ENCODE measurements at regions not wholly inside any gene's neighbourhood (a gene's known extent, or its start where the extent isn't known, plus 50 kb on each side); places are given as distances from the start of the nearest gene placed in this dataset.

DNA sequence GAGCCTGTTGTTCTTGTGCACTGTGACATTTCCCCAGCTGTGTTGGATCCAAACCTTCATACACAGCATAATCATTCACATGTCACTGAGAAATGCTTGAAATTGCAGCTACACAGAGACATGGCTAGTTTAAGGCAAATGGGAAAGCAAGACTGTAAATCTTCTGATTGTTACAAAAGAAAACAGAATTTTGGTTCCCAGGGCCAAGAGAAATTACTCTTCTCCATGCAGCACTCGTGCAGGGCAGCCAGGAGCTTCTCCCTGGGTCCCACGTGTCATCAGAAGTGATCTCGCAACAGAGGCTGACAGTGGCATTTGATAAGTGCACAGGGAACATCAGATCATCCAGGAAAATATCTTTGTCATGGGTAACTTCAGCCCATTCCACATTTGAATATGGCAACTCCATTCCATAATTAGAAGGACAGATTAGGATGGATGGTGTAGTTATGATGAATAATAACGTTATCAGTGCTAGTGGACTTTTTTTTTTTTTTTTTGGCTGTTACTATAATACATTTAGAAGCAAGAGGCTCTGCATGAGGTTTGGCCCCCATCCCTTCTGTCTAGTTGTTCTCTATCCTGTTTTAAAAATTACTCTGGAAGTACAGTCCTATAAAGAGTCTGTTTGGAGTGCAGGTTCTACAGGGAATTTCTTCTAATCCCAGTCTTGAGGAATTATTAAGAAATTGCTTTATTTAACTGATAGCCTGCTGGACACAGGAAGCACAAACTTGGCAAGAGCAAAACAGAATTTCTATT lies 571.0 kb upstream of the NOX3 start:
- peaks cover 0 to 38% (median 15%) of the 10 kb centered on the region in 12 donors for H3K9me3 ChIP-seq
- no peaks in the 10 kb centered on the region for H3K27me3 ChIP-seq
- TF ChIP-seq, protein P1, sequence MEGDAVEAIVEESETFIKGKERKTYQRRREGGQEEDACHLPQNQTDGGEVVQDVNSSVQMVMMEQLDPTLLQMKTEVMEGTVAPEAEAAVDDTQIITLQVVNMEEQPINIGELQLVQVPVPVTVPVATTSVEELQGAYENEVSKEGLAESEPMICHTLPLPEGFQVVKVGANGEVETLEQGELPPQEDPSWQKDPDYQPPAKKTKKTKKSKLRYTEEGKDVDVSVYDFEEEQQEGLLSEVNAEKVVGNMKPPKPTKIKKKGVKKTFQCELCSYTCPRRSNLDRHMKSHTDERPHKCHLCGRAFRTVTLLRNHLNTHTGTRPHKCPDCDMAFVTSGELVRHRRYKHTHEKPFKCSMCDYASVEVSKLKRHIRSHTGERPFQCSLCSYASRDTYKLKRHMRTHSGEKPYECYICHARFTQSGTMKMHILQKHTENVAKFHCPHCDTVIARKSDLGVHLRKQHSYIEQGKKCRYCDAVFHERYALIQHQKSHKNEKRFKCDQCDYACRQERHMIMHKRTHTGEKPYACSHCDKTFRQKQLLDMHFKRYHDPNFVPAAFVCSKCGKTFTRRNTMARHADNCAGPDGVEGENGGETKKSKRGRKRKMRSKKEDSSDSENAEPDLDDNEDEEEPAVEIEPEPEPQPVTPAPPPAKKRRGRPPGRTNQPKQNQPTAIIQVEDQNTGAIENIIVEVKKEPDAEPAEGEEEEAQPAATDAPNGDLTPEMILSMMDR (IDR thresholded peaks at IDR 0.05) = no peak
- no peak for TF ChIP-seq POLR2A (IDR thresholded peaks at IDR 0.05)
- WGBS, 4 donors = 37 to 60% (median 48%) methylated on average over 4 of the region's 4 CpGs
- ATAC-seq (no peak), DNase-seq (no peak)
- no peak overlapping the region for H3K4me3 ChIP-seq
- no peaks in the 10 kb centered on the region for H3K36me3 ChIP-seq
- intact Hi-C loops (cut with DNase I) = no loop called here
- peaks cover 0 to 3% (median 0%) of the 10 kb centered on the region in 12 donors for H3K4me1 ChIP-seq
- H3K27ac ChIP-seq = no peak overlapping the region

DNA sequence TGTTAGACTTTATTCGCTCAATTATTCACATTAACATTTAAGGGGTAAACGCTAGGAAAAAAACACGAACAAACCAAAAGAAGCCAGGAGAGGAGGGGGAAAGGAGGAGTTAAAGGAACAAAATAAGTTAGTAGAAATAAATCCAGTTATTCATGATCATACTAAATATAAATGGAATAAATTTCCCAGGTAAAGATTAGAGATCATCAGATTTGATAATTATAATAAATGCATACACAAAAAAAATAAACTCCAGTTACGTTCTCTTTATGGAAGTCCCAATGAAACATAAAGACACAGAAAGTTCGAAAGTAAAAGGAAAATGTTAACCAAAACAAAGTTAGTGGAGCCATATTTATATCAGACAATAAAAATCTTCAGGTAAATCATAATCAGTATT lies 568.7 kb upstream of the NOX3 start:
- 91 to 93% (median 93%) methylated on average over 5 of the region's 5 CpGs for WGBS, 4 donors

DNA sequence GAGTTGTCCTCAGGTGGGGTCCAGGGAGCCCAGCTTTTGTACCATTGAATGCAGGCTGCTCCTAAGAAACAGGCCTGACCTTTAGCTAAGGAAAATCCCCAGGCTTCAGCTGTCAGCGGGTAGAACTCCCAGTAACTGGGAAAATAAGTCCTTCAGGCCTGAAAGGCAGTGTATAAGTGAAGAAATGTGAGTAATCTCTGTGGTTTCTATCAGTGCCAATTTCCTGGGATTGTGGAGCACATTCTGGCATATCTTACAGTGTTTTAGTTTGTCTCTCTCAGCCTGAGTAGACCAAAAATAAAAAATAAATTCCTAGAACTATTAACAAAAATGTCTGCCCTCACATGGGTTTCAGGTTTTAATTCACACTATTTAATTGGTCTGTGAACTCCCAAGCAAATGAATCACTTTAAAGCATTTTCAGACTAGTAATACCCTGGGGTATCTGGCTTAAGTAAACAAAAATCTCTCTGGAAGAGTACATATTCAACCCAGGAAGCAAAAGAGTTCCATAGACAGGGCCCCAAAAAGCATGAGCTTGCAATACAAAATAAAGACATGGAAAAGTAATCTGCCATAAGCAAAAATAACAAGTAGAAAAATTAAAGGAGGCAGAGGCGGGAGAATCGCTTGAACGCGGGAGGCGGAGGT lies 566.2 kb upstream of the NOX3 start:
- H3K27ac ChIP-seq = peak overlapping the region in 3 of 12 donors; percentile 2 to 32 (median 9)
- H3K9me3 ChIP-seq = peaks cover 0 to 38% (median 15%) of the 10 kb centered on the region in 12 donors
- no peak for DNase-seq
- no peaks in the 10 kb centered on the region for H3K36me3 ChIP-seq
- TF ChIP-seq, protein P1 (IDR thresholded peaks at IDR 0.05) = no peak
- TF ChIP-seq POLR2A (IDR thresholded peaks at IDR 0.05) = no peak
- peaks cover 0 to 12% (median 0%) of the 10 kb centered on the region in 12 donors for H3K4me1 ChIP-seq
- peak; percentile 20 to 57 (median 42) for ATAC-seq
- H3K27me3 ChIP-seq = no peaks in the 10 kb centered on the region
- intact Hi-C loops (cut with DNase I) = no loop called here
- 64 to 86% (median 76%) methylated on average over 6 of the region's 6 CpGs for WGBS, 4 donors
- no peak overlapping the region for H3K4me3 ChIP-seq

More for the DNA sequence above, 568.7 kb upstream of the NOX3 start:
- Histone ChIP-seq H3K27me3 (no peaks in the 10 kb centered on the region), H3K27ac (no peak overlapping the region), H3K9me3 (peaks cover 0 to 38% (median 15%) of the 10 kb centered on the region in 12 donors), H3K4me3 (no peak overlapping the region), H3K36me3 (no peaks in the 10 kb centered on the region), H3K4me1 (peaks cover 0 to 12% (median 0%) of the 10 kb centered on the region in 12 donors)
- TF ChIP-seq POLR2A (IDR thresholded peaks at IDR 0.05) = no peak
- TF ChIP-seq, protein P1 (IDR thresholded peaks at IDR 0.05) = no peak
- ATAC-seq = no peak
- intact Hi-C loops (cut with DNase I) = no loop called here
- no peak for DNase-seq

DNA sequence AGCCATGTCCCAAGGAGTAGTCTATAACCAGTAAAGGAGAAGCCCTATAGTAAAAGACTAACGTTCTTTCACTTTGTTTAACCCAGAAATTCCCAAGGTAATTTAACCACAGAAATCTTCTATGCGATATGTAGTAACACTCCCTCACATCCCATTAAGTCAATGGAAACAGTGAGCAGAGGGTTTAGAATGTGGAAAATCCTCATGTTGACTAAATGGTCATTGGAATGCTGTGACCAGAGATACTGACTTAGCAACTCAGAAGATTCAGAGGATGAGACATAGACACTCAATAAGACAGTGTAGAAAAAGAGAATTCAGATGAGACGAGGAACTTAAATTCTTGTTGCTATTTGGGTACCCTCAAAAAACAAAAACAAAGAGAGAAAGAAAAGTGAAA lies 562.2 kb upstream of the NOX3 start:
- no peak for DNase-seq
- H3K4me3 ChIP-seq = no peak overlapping the region
- no peak for ATAC-seq
- TF ChIP-seq, protein P1 (IDR thresholded peaks at IDR 0.05) = no peak
- TF ChIP-seq POLR2A (IDR thresholded peaks at IDR 0.05) = no peak
- H3K27ac ChIP-seq = no peak overlapping the region
- intact Hi-C loops (cut with DNase I) = no loop called here
- peaks cover 0 to 12% (median 0%) of the 10 kb centered on the region in 12 donors for H3K4me1 ChIP-seq
- no peaks in the 10 kb centered on the region for H3K27me3 ChIP-seq
- H3K9me3 ChIP-seq = peaks cover 0 to 6% (median 0%) of the 10 kb centered on the region in 12 donors
- no peaks in the 10 kb centered on the region for H3K36me3 ChIP-seq
- 82 to 85% (median 84%) methylated on average over 3 of the region's 3 CpGs for WGBS, 4 donors
